Activated CD4-positive, alpha-beta T cell treated with anti-CD3 and anti-CD28 coated beads, Interleukin-2, amount 10 ng/mL, durations not matched to agents 7 days and 5 days (primary cell): ENCODE measurements at regions not wholly inside any gene's neighbourhood (a gene's known extent, or its start where the extent isn't known, plus 50 kb on each side); places are given as distances from the start of the nearest gene placed in this dataset.
"Not testable (repeated sequence)": the region's sequence is repeated elsewhere in the genome, so short reads cannot be mapped to it uniquely, and the experiment has no call there.

ENCODE experiments used
- CTCF ChIA-PET: fragments of 350-600 bp; sonication (Branson Sonifier 250); formaldehyde crosslinking; loops from one replicate; lab custom pipeline; 2021; ENCODE audit warnings: antibody characterized with exemption; lab: Charles Lee
- POLR2A ChIA-PET: fragments of 350-600 bp; sonication (Branson Sonifier 250); formaldehyde crosslinking; loops from one replicate; lab custom pipeline; 2021; ENCODE audit warnings: antibody characterized with exemption; lab: Charles Lee
- DNase-seq: peaks from one replicate; pipeline ENCODE4 v3.0.0-alpha.2; 2020
- H3K27ac Mint-ChIP-seq: one replicate; pipeline ENCODE4 v1.8.0; 2021; ENCODE audit warnings: mild to moderate bottlenecking, moderate library complexity, mixed read lengths
- H3K27me3 Mint-ChIP-seq: one replicate; pipeline ENCODE4 v1.8.0; 2021; ENCODE audit warnings: mixed read lengths
- H3K36me3 Mint-ChIP-seq: one replicate; pipeline ENCODE4 v1.8.0; 2021; ENCODE audit warnings: low read depth, mixed read lengths
- H3K4me1 Mint-ChIP-seq: one replicate; pipeline ENCODE4 v1.8.0; 2021; ENCODE audit warnings: mixed read lengths
- H3K4me3 Mint-ChIP-seq: one replicate; pipeline ENCODE4 v1.8.0; 2021; ENCODE audit warnings: mild to moderate bottlenecking, moderate library complexity, mixed read lengths
- H3K9me3 Mint-ChIP-seq: one replicate; pipeline ENCODE4 v1.8.0; 2021; ENCODE audit warnings: mixed read lengths

- Mint-ChIP-seq H3K27ac (no peak overlapping the region), H3K27me3 (no peaks in the 10 kb centered on the region), H3K4me1 (no peaks in the 10 kb centered on the region), H3K36me3 (no peaks in the 10 kb centered on the region), H3K9me3 (no peaks in the 10 kb centered on the region), H3K4me3 (no peak overlapping the region)
- CTCF ChIA-PET = no interaction called here
- DNase-seq = no peak
- POLR2A ChIA-PET = no interaction called here
Measured at GRCh38 chr2:16385341-16385740, 280.3 kb downstream of the CYRIA start.

- POLR2A ChIA-PET = no interaction called here
- Mint-ChIP-seq H3K4me3 (no peak overlapping the region), H3K36me3 (no peaks in the 10 kb centered on the region), H3K27ac (no peak overlapping the region), H3K27me3 (no peaks in the 10 kb centered on the region), H3K9me3 (no peaks in the 10 kb centered on the region), H3K4me1 (no peaks in the 10 kb centered on the region)
- CTCF ChIA-PET = no interaction called here
- no peak for DNase-seq
Measured at GRCh38 chr2:16383411-16383810, 282.2 kb downstream of the CYRIA start.

GRCh38 chr2:16382451-16382850 is 283.2 kb downstream of the CYRIA start:
- Mint-ChIP-seq H3K27me3 (no peaks in the 10 kb centered on the region), H3K4me3 (no peak overlapping the region), H3K36me3 (no peaks in the 10 kb centered on the region), H3K4me1 (no peaks in the 10 kb centered on the region), H3K9me3 (no peaks in the 10 kb centered on the region), H3K27ac (no peak overlapping the region)
- ChIA-PET CTCF (no interaction called here), POLR2A (no interaction called here)
- no peak for DNase-seq

- CTCF ChIA-PET = no interaction called here
- H3K4me1 Mint-ChIP-seq = no peaks in the 10 kb centered on the region
- no peak overlapping the region for H3K27ac Mint-ChIP-seq
- H3K9me3 Mint-ChIP-seq = no peaks in the 10 kb centered on the region
- no peaks in the 10 kb centered on the region for H3K36me3 Mint-ChIP-seq
- H3K4me3 Mint-ChIP-seq = no peak overlapping the region
- no peak for DNase-seq
- no peaks in the 10 kb centered on the region for H3K27me3 Mint-ChIP-seq
- POLR2A ChIA-PET = no interaction called here
Measured at GRCh38 chr2:16381511-16381910, 284.1 kb downstream of the CYRIA start.

GRCh38 chr2:16379901-16380300 is 285.7 kb downstream of the CYRIA start:
- H3K9me3 Mint-ChIP-seq, POLR2A ChIA-PET, H3K4me3 Mint-ChIP-seq, CTCF ChIA-PET, H3K27me3 Mint-ChIP-seq, DNase-seq, H3K36me3 Mint-ChIP-seq, H3K27ac Mint-ChIP-seq, H3K4me1 Mint-ChIP-seq: not testable (repeated sequence)

GRCh38 chr2:16379061-16379460 is 286.6 kb downstream of the CYRIA start:
- H3K4me1 Mint-ChIP-seq, H3K27me3 Mint-ChIP-seq, H3K4me3 Mint-ChIP-seq, H3K9me3 Mint-ChIP-seq, DNase-seq, CTCF ChIA-PET, H3K36me3 Mint-ChIP-seq, H3K27ac Mint-ChIP-seq, POLR2A ChIA-PET: not testable (repeated sequence)

GRCh38 chr2:16378031-16378430 is 287.6 kb downstream of the CYRIA start:
- no peaks in the 10 kb centered on the region for H3K9me3 Mint-ChIP-seq
- no peaks in the 10 kb centered on the region for H3K36me3 Mint-ChIP-seq
- ChIA-PET POLR2A (no interaction called here), CTCF (no interaction called here)
- H3K4me3 Mint-ChIP-seq = no peak overlapping the region
- no peak for DNase-seq
- no peaks in the 10 kb centered on the region for H3K27me3 Mint-ChIP-seq
- no peak overlapping the region for H3K27ac Mint-ChIP-seq
- H3K4me1 Mint-ChIP-seq = no peaks in the 10 kb centered on the region

- no peaks in the 10 kb centered on the region for H3K9me3 Mint-ChIP-seq
- ChIA-PET POLR2A (no interaction called here), CTCF (no interaction called here)
- no peak for DNase-seq
- H3K36me3 Mint-ChIP-seq = no peaks in the 10 kb centered on the region
- H3K27ac Mint-ChIP-seq = no peak overlapping the region
- H3K4me3 Mint-ChIP-seq = no peak overlapping the region
- no peaks in the 10 kb centered on the region for H3K27me3 Mint-ChIP-seq
- H3K4me1 Mint-ChIP-seq = no peaks in the 10 kb centered on the region
Measured at GRCh38 chr2:16375981-16376380, 289.7 kb downstream of the CYRIA start.

- CTCF ChIA-PET = no interaction called here
- Mint-ChIP-seq H3K36me3 (no peaks in the 10 kb centered on the region), H3K4me3 (no peak overlapping the region), H3K27me3 (no peaks in the 10 kb centered on the region), H3K4me1 (no peaks in the 10 kb centered on the region), H3K9me3 (no peaks in the 10 kb centered on the region), H3K27ac (no peak overlapping the region)
- POLR2A ChIA-PET = no interaction called here
- DNase-seq = no peak
Measured at GRCh38 chr2:16375351-16375750, 290.3 kb downstream of the CYRIA start.

- H3K9me3 Mint-ChIP-seq = no peaks in the 10 kb centered on the region
- H3K36me3 Mint-ChIP-seq = no peaks in the 10 kb centered on the region
- ChIA-PET CTCF (no interaction called here), POLR2A (no interaction called here)
- H3K4me1 Mint-ChIP-seq = no peaks in the 10 kb centered on the region
- DNase-seq = no peak
- H3K4me3 Mint-ChIP-seq = no peak overlapping the region
- no peaks in the 10 kb centered on the region for H3K27me3 Mint-ChIP-seq
- H3K27ac Mint-ChIP-seq = no peak overlapping the region
Measured at GRCh38 chr2:16374671-16375070, 291.0 kb downstream of the CYRIA start.

- Mint-ChIP-seq H3K9me3 (no peaks in the 10 kb centered on the region), H3K27me3 (no peaks in the 10 kb centered on the region), H3K4me3 (no peak overlapping the region), H3K36me3 (no peaks in the 10 kb centered on the region), H3K4me1 (no peaks in the 10 kb centered on the region), H3K27ac (no peak overlapping the region)
- ChIA-PET POLR2A (no interaction called here), CTCF (no interaction called here)
- no peak for DNase-seq
Measured at GRCh38 chr2:16373341-16373740, 292.3 kb downstream of the CYRIA start.

- H3K36me3 Mint-ChIP-seq = no peaks in the 10 kb centered on the region
- no peak overlapping the region for H3K27ac Mint-ChIP-seq
- DNase-seq = no peak
- no peaks in the 10 kb centered on the region for H3K4me1 Mint-ChIP-seq
- H3K9me3 Mint-ChIP-seq = no peaks in the 10 kb centered on the region
- ChIA-PET POLR2A (no interaction called here), CTCF (no interaction called here)
- no peaks in the 10 kb centered on the region for H3K27me3 Mint-ChIP-seq
- H3K4me3 Mint-ChIP-seq = no peak overlapping the region
Measured at GRCh38 chr2:16371751-16372150, 293.9 kb downstream of the CYRIA start.

GRCh38 chr2:16368951-16369350 is 296.7 kb downstream of the CYRIA start:
- no peaks in the 10 kb centered on the region for H3K9me3 Mint-ChIP-seq

GRCh38 chr2:16368328-16368727 is 297.3 kb downstream of the CYRIA start:
- ChIA-PET CTCF (no interaction called here), POLR2A (no interaction called here)
- Mint-ChIP-seq H3K4me1 (no peaks in the 10 kb centered on the region), H3K36me3 (no peaks in the 10 kb centered on the region), H3K4me3 (no peak overlapping the region), H3K27ac (no peak overlapping the region), H3K9me3 (no peaks in the 10 kb centered on the region), H3K27me3 (no peaks in the 10 kb centered on the region)
- no peak for DNase-seq

More at GRCh38 chr2:16368951-16369350, 296.7 kb downstream of the CYRIA start:
- Mint-ChIP-seq H3K4me3 (no peak overlapping the region), H3K36me3 (no peaks in the 10 kb centered on the region), H3K27ac (no peak overlapping the region), H3K27me3 (no peaks in the 10 kb centered on the region), H3K4me1 (no peaks in the 10 kb centered on the region)
- ChIA-PET POLR2A (no interaction called here), CTCF (no interaction called here)
- DNase-seq = no peak
